A549 (cell line): ENCODE measurements at regions not wholly inside any gene's neighbourhood (a gene's known extent, or its start where the extent isn't known, plus 50 kb on each side); places are given as distances from the start of the nearest gene placed in this dataset.

Experiments used
- CEBPB ChIP-seq, 2 experiments: fragments of >200 bp in 1 of 2; sonication (Bioruptor Twin) in 1 of 2; formaldehyde crosslinking in 1 of 2; IDR thresholded peaks; 2 replicates each; pipeline ENCODE4 v1.6.1; 2012 to 2016
- EP300 ChIP-seq, 2 experiments: fragments of >200 bp; sonication (Bioruptor Twin); formaldehyde crosslinking; IDR thresholded peaks; 2 replicates in 1 of 2; 3 replicates in 1 of 2; pipeline ENCODE4 v1.6.1; 2016 to 2017
- HMGXB4 ChIP-seq: fragments of 250-450 bp; sonication (Bioruptor Pico); IDR thresholded peaks from 2 replicates; pipeline ENCODE4 v1.5.0; 2021; ENCODE audit warnings: mild to moderate bottlenecking, moderate library complexity, borderline replicate concordance
- KDM5A ChIP-seq: fragments of 200-600 bp; sonication (generic); IDR thresholded peaks from 2 replicates; pipeline ENCODE4 v1.6.1; 2016; ENCODE audit warnings: antibody characterized with exemption, mild to moderate bottlenecking
- MYC ChIP-seq: IDR thresholded peaks from 2 replicates; pipeline ENCODE4 v1.6.1; 2012; ENCODE audit warnings: mild to moderate bottlenecking, inconsistent platforms, low read length, improper control_type of control experiment, borderline replicate concordance
- POLR2A ChIP-seq: IDR thresholded peaks from 2 replicates; pipeline ENCODE4 v1.6.1; 2012; ENCODE audit warnings: mild to moderate bottlenecking, low read length
- RAD21 ChIP-seq, 2 experiments: fragments of >200 bp in 1 of 2; sonication (Bioruptor Twin) in 1 of 2; formaldehyde crosslinking in 1 of 2; IDR thresholded peaks in 1 of 2; conservative IDR thresholded peaks in 1 of 2; 2 replicates in 1 of 2; 3 replicates in 1 of 2; pipeline ENCODE4 v1.6.1; 2012 to 2018; ENCODE audit warnings: inconsistent platforms in 1 of 2
- TF ChIP-seq, protein P1 (sequence below): fragments of >200 bp; sonication (Bioruptor Twin); formaldehyde crosslinking; IDR thresholded peaks from 3 replicates; pipeline ENCODE4 v1.5.1; 2016

- TF ChIP-seq HMGXB4 (CRISPR knock-in tag) (no peak), KDM5A (no peak), MYC (no peak), POLR2A (no peak), CEBPB (IDR thresholded peaks at IDR 0.05) (no peak), EP300 (IDR thresholded peaks at IDR 0.05) (no peak), RAD21 (conservative IDR thresholded peaks at IDR 0.05 in 1 of 2, IDR thresholded peaks at IDR 0.05 in 1 of 2) (peak; percentile 47 to 51; a peak in 4 of 5 replicates)
- TF ChIP-seq, protein P1, sequence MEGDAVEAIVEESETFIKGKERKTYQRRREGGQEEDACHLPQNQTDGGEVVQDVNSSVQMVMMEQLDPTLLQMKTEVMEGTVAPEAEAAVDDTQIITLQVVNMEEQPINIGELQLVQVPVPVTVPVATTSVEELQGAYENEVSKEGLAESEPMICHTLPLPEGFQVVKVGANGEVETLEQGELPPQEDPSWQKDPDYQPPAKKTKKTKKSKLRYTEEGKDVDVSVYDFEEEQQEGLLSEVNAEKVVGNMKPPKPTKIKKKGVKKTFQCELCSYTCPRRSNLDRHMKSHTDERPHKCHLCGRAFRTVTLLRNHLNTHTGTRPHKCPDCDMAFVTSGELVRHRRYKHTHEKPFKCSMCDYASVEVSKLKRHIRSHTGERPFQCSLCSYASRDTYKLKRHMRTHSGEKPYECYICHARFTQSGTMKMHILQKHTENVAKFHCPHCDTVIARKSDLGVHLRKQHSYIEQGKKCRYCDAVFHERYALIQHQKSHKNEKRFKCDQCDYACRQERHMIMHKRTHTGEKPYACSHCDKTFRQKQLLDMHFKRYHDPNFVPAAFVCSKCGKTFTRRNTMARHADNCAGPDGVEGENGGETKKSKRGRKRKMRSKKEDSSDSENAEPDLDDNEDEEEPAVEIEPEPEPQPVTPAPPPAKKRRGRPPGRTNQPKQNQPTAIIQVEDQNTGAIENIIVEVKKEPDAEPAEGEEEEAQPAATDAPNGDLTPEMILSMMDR = peak; percentile 49
These were observed 104.2 kb upstream of the SLC7A14 start for GRCh38 chr3:170689893-170690660.
